ENCODE measurements at regions not wholly inside any gene's neighbourhood (a gene's known extent, or its start where the extent isn't known, plus 50 kb on each side); places are given as distances from the start of the nearest gene placed in this dataset.

DNA sequence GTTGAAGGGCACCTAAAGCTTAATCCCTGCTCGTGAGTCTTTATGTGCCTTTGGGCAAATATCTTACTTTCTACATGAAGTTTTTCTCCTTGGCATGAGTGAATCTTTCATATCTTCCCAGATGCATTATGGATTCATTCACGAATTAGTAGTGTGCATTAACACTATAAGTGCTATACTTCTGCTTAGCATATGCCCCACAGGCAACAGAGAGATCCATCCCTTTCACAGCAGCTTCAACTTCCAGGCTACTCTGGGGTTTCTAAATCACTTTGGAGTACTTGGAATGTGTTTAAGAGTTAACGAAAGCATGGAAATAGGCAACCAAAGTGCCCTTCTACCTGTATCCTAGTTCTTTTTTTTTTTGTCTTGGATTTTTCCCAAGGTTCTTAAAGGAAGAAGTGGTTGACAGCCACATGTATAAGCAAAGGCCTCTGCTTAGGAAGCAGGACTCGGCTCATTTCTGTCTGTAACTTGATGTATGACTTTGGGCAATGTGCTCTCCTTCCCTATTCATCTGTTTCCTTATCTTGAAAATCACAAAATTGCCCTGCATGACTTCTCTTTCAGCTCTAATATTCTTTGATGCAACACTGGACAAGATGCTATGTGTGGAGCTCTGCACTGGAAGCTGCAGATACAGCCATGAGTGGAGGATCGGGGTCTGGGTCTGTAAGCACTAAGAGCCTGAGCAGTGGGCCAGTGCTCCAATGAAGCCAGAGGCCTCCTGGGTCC, 54.5 kb upstream of the ME3 start:
- no peak for DNase-seq (ENCODE audit: low read depth in 2 of 2)

DNA sequence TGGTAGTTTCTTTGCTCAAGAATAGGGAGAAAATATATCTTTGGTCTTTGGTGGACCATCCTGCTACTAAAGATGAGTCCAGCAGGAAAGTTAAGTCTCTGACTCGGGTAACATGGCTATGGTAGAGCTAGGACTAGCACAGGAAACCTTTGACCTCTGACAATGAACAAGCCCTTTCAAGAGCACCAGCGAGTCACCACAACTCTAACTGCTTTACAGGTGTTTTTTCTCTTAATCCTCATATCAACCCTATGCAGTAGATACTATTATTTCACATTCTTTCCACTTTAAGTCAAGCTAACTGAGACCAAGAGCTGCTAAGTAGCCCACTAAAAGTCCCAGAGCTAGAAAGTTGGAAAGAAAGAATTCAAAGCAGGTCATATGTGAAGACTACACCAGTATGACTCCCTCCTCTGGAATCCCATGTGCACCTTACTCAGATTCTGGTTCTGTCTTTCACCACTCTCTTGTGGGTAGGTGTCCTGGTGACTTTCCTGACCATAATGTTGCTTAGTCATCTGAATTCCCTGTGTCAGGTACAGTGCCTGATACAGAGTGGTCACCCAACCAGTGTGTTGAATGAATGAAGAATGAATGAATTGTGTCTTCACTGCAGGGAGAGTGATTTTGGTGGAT, 53.8 kb upstream of the ME3 start:
- no peak for DNase-seq (ENCODE audit: low read depth in 2 of 2)

DNA sequence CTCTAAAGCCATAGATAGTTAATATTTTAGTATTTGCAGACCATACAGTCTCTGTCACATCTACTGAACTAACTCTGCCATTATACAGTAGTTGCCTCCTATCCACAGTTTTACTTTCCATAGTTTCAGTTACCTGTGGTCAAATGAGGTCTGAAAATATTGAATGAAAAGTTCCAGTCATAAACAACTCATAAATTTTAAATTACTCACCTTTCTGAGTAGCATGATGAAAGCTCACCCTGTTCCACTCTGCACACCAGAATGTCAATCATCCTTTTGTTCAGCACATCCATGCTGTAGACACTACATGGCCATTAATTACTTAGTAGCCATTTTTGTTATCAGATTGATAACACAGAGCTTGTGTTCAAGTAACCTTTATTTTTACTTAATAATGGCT, 51.7 kb upstream of the ME3 start:
- DNase-seq (ENCODE audit: low read depth in 2 of 2): no peak

DNA sequence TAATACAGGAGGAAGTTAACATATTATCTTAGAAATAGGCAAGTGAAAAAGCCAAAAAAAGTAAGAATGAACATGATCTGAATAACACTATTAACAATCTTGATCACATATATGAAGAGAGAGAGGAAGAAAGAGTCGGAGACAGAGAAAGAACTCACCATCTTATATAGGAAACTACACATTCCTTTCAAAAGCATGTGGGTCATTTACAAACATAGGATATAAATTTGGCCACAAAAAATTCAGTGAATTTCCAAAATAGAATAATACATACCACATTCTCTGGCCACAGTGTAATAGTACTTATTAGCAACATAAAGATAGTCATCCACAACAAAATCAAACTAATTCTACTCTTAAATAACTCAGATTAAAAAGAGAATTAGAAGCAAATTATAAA, 50.9 kb upstream of the ME3 start:
- DNase-seq (ENCODE audit: low read depth in 2 of 2): no peak

DNA sequence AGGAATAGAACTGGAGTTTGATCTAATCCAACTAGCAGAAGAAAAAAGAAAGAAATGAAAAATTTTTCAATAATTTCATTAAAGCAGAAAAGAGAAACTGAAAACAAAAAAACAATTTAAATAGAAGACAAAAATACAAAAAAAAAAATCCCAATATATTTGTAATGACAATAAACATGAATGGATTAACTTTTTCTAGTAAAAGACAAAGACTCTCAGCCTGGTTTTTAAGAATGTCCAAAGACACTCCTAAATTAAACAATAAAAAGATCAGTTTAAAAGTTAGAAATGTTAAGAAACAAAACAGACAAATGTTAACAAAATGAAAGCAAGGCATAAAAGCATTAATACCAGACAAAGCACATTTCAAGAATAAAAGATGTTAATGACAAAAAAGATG, 50.3 kb upstream of the ME3 start:
- DNase-seq (ENCODE audit: low read depth in 2 of 2): no peak

Data from dermis microvascular lymphatic vessel endothelial cell (primary cell).